ENCODE measurements at regions not wholly inside any gene's neighbourhood (a gene's known extent, or its start where the extent isn't known, plus 50 kb on each side); places are given as distances from the start of the nearest gene placed in this dataset.

DNA sequence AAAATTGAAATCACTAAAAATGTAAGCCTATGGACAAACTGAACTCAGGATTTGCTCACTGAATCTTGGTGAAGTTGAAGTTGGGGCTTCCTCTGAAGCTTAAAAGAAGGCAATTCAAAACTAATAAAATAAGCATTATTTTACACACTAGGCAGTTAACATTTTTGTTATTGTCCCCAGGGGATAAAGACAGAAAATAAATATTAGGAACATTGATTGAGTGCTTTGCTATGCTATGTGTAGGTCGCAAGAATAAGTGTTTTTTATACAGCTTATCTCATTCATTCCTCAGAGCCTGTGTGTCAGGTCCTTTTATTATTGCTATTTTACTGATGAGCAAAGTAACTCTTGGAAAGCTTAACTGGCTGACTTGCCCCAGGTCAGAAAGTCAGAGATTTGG is 82.2 kb downstream of the ZNF608 start:
- no peak for DNase-seq (ENCODE audit: low spot score)

DNA sequence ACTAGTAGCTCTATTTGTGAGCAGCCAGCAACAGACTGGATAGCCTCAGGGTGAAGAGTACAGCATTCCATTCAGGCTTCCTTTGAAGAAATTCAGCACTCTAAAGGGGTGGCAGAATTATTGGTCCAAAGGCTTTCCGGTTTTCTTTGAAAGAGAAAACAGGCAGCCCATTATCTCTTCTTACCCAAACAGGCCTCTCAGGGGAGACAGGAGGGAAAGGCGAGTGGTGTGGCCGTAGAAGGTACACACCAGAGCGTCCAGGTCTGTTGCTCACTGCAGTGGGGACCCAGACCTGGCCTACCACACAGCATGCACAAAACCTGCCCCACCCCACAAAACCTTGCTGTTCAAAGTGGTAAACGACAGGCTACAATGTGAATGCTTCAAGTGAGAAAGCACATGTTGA is 83.3 kb downstream of the ZNF608 start:
- DNase-seq (ENCODE audit: low spot score) = no peak

DNA sequence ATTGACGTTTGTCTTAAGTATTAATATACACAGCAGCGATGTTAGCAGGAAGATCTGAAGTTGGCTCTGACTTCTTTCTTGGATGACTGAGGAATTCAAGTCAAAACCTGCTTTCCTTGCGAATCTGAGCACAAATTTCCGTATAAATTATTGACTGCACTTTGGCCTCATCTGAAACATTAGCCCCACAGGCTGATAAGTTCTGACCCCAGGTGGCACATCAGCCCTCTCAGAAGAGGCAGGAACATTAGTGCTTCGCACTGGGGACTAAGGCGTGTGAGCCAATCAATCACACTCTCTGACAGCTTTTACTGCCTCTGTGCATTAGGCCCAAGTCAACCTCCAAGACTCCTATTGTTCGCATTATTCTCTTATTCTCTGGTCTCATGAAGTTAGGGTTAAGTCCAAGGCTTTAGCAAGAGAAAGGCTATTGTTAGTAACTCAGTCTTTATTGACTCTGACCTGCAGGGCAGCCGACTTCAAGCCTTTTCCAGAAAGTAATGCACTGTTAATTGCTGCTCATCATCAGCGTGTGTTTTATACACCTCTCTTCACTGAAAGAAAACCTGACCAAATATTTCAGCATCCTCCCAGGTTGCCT is 84.2 kb downstream of the ZNF608 start:
- no peak for DNase-seq (ENCODE audit: low spot score)

DNA sequence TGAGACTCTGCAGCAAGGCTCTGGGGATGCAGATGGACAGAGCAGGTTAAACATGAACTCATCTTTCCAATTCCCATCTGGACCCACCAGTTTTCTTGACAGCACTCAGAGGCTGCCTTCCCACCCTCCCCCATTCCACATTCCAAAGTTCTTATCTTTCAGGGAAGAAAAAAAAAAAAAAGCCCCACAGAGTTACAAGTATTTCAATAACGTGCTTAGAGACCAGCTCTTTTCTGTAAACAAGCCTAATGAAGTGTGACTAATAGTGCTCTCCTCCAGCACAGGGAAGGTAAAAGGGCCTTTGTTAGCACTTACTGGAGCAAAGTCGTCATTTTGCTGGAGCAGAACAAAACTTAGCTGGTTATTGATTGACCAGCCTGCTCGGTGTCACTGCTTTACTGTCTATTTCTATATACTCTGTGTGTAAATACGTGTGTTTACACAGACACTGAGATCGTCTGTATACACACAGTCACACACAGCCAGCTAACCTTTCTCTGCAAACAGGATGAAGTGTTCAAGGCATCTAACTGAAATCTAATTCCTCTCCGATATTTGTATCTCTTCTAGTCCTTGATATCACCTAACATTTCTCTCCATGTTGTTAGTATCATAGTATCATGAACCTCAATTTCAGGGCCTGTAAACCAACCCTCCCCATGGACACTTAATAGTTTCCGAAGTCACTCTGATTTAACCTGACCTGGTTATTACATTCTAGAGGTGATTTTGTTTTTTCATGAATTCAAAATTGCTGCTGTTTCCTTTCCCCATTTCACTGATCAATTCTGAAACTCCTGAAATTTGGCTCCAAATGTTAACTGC is 84.9 kb downstream of the ZNF608 start:
- DNase-seq (ENCODE audit: low spot score) = no peak

DNA sequence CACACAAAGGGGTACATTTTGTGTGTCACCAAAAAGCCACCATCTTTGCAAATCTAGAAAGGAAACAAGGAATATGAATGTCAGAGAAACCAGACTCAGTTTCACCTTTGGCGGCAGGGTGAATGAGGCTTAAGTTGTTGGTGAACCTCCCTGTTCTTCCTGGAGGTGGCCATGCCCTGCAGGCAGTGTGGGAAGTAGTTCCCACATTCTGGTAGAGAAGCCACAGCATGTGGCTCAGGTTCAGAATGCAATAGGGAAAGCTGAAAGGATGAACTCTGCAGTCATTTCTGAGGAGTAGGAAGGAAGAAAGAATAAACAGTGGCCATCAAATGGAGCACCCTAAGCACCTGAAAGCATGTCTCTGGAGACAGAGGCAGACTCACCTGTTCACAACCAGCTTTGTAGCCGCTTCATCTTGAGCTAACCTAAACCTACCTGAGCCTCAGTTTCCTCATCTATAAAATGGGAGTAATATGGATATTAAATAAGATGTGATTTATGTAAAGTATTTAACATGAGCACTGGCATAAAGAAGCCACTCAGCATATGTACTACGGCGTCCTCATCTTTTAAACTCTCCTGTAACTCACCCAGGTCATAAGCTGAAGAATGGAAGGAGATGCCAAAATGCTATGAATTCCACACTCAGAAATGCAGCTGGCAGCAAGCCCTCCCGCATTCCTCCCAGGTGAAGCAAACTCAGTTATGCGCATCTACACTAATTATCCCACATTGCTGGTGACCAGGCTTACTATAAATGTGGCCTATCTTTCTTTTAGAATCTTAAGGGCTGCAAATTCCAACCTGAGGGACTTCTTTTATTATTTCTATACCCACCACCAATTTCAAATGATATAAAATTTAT is 86.0 kb downstream of the ZNF608 start:
- no peak for DNase-seq (ENCODE audit: low spot score)

DNA sequence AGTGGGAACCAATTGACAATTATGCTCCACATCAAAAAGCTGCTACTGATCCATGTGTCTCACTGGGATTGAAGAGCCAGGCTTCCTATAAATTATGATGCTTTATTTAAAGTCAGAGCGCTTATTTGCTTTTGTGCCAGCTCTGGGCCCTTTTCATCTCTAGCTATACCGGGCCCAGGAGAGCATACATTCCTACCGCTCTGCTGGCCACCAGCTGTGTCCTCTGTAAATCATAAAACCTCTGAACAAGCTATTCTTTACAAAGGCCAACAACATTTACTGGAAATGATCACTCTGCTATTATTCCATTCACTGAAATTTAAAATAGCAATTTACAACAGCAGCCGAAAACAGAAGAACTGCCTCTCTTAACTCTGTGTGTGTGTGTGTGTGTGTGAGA is 86.6 kb downstream of the ZNF608 start:
- no peak for DNase-seq (ENCODE audit: low spot score)

DNA sequence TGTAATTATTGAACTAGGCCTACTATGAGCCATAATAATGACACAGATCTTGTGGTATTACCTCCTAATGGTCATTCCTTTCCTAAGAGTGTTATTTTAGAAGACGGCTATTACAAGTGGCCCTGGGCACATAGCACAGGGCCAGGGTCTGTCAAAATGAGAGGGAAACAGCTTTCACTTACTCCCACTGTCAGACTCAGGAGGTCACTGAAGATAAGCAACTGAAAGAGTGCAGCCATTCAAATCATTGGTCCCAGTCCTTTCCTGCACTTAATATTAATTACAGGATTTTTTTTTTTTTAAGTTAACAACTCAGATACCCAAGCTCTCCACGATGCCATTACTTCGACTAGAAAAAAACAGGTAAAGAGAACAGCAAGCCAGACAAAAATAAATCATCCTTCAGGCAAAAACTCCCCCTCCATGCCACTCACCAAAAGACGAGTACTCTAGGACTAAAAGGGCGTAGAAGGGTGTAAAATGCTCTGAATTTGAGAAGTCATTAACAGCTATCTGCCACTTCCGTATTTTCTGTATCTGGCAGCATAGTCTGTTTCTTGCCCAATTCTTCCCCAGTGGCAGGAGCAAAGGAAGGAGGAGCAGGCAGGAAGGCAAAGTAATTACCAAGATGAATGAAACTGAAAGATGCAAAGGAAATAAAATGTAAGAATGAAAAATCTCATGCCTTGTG is 87.4 kb downstream of the ZNF608 start:
- no peak for DNase-seq (ENCODE audit: low spot score)

DNA sequence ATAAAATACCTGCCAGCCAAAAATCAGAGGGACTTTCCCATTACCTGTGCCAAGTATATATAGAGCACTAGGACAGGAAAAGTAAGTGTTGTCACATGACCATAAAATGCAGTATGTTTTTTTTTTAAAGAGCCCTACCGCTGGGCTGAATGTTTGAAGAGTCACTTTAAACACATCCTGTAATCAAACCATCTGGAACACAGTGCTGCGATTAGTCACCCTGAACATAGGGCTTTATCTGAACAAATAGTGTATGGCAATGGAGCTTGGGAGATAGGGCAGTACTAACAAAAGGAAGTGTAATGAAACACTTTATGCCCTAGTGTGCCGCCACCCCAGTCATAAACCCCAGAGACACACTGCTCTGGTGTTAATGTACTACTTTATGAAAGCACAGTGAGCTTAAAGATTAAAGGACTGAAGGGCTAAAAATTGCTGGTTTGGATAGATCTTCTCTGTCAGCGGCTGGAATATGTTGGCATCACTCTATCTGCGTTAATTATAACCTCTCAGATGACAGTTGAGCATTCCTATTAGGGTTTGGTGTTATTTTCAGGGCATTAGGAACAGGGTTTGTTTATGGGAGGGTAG is 90.4 kb downstream of the ZNF608 start:
- DNase-seq (ENCODE audit: low spot score) = no peak

DNA sequence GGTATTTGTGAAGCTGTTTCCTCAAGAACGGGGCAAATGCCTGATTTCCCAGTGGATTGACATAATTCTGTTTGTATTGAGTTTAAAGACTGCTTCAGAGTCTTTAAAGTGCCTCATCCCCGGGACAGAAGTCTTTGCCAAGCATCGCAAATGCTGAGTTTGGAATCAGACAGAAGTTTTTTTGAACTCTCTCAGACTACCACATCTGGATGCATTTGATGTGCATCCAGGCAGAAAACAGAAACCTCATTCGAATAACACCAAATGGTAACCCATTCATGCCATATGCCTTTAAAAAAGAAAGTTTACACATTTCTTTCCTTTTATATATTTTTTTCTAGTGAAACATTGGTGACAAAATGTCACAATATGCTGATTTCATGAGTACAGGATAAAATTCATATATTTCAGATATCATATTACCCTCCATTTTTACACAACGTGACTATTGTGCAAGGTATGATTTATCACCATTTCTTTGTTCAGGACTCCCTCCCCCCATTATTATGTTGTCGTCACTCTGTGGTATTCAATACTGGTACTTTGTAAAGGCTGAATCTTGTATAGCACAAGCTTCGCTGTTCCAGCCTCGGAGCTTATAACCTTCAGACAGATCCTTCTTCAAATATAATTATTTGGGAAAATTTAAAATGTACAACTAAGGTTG is 91.1 kb downstream of the ZNF608 start:
- no peak for DNase-seq (ENCODE audit: low spot score)

DNA sequence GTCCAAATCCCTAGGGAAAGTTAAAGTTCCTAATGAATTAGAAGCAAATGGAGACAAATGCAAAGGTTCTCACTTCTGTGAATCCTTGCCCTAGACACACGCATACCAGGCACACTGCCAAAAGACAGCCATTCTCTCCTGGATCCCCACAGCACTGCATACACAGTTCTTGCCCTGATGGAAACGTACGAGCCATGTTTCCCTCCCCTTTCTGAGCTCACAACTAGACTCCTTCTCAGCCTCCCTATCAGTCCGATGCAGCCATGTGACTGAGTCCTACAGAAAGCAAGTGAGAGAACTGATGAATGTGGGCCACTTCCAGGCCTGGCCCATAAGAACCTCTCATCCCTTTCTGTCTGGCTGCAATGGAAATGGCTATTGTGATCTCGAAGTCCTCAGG is 92.0 kb downstream of the ZNF608 start:
- no peak for DNase-seq (ENCODE audit: low spot score)

DNA sequence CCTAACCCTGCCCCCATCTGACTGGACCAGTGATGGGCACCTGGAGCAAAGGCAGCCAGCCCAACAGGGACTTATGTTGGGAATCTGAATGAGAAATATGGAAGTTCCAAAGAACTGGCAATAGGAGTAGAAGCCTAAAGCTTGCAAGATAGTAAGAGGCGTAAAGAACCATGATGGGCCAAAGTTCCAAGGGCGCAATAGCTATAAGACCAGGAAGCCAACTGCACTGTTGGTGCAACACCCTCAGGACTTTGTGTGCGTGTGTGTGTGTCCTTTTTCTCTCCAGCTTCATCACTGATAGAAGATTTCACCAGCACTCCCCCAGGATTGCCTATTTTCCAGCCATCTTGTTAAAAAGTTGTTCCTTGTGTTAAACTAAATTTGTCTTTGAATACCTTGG is 92.8 kb downstream of the ZNF608 start:
- DNase-seq (ENCODE audit: low spot score) = no peak

DNA sequence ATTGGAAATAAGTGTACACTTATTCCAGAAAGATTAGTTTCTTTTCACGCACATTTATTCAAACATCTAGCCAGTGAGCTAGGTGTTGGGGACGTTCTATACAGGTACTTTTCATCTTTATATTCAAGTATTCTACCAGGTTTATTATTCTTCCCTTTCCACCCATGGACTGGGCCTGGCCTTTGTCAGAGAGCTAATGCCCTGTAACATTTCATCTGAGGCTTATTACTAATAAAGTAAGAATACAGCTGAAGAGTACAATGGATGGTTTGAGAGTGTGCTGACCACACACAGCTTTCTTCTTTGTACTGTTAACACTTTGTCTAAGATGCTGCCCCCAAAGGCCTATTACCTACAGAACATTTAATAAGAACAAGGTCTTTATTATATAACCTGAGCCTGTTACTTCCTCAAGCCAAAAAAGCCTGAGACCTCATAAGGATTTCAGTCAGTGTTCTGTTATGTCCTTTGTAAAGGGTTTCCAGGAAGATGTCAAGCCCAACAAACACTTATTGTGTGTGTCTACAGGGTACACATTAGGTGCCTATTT is 93.5 kb downstream of the ZNF608 start:
- no peak for DNase-seq (ENCODE audit: low spot score)

DNA sequence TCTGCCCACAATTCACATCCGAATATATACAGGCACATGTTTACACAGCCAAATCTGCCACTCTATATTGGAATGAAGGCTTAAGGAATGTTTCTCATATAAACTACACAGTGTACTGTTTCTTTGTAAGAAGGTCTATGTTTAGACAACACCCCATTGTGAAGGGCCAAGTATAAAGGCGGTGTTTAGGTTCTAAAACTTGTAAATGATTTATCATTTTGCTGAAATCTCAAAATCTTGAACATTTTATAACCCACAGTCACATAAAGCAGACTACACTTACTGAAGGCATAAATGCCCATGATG is 94.0 kb downstream of the ZNF608 start:
- DNase-seq (ENCODE audit: low spot score) = no peak

DNA sequence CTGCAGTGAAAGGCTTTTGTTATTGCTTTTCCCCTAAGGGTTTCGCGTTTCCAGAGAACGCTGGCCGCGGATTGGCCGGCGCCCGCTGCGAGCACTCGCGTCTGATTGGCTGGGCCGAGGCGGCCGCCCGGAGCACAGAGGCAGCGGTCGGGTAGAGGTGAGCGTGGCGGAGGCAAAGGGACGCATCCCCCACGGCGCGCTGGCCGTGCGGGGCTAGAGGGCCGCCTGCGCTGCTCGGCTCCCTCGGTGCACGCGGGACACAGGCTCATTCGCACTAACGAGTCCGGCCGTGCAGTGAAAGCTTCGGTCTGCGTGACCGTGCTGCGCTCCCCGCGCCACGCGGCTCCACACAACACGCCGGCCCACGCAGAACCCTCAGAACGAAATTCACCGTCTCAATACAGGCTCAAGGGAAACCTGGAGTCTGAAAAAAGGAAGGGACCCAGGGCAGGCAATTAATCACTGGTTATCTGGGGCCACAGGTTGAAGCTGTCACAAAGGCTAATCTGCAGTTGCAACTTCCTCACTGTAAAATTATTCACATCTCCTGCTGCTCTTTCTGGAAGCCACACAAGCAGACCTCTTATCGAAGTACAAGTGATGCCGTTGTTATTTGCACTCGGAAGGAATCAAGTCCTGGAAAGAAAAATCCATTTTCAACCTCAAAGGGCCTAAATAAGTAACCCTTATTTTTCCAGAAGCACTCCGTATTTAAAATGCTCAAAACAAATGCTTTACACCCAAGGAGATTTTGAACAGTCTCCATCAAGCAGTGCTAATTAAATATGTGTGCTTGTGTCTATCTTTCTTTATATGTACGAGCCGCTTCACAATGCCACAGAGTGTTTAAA is 94.6 kb downstream of the ZNF608 start:
- DNase-seq (ENCODE audit: low spot score) = peak; percentile 93

DNA sequence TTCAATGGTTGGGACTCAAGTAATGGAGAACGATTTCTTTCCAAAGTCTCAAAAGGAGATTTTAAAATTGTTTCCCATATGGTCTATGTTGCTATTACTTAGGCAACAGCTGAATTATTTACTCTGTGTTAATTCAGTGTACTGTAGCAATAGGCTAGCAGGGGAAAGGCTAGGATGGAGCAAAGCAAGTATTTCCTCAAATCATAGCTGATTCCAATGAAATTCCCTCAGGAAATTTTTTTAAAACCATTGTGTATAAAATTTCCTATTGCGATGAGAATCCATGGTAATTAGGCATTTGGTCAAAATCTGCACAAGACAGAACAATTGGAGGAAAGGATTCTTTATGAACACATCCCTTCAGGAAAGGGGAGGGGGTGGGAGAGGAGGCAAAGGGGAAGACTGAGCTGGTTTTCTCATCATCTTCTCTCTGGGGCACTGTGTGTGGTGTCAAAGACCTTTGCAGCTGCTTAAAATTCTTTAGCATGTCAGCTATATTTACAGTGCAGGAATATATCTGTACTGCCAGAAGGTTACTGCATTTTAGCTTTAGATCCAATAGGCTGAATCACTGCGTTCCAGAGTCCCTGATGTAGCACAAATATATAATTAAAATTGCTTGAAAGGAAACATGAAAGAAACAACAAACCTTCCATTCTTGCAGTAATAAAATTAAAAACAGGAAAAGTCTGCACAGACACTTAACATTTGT is 95.3 kb downstream of the ZNF608 start:
- no peak for DNase-seq (ENCODE audit: low spot score)

DNA sequence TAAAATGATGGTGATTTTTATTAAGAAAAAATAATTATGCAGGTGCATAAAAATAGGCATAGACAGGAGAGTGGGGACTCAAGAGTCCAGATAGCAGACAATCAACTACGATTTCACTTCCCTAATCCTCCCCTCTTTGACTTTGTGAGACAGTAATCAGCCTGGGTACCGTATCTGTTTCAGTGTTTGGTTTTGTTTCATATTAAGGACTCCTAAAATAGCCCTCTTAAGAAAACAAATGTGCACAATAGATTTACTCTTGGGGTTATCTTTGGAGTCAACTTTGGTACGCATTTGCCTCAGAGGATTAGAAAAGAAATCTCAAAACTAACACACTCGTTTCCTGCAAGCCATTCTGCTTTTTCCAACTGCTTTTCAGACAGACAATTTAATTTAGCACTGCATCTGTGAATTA is 96.3 kb downstream of the ZNF608 start:
- DNase-seq (ENCODE audit: low spot score) = no peak

DNA sequence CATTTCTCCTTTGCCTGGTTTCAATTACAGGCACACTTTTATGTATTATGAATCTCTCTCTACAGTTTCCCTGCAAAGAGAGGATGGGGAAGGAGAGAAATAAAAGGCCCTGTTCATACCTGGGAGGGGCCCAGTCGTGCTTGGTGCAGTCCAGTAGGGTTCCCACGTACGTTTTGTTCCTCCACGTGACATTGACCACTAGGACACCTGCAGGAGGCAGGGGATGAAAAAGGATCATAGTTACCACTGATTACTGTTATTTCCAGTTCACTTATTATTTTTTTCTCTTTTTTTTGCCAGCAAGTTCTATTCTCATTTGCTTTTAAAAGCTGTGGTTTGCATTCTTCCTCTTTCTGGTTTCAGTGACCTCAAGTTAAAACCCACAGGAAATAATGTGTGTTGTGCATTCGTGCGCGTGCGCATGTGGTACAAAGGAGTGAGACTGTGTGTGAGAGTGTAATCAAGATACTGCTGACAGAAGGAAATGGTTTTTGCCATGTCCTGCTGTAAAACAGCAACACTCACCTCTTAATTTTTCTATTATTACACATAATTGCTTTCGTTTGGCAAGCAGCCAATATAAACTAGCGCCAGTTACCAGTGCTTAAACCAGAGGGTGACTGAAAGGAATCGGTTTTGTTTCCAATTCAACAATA is 96.8 kb downstream of the ZNF608 start:
- DNase-seq (ENCODE audit: low spot score) = peak; percentile 69

DNA sequence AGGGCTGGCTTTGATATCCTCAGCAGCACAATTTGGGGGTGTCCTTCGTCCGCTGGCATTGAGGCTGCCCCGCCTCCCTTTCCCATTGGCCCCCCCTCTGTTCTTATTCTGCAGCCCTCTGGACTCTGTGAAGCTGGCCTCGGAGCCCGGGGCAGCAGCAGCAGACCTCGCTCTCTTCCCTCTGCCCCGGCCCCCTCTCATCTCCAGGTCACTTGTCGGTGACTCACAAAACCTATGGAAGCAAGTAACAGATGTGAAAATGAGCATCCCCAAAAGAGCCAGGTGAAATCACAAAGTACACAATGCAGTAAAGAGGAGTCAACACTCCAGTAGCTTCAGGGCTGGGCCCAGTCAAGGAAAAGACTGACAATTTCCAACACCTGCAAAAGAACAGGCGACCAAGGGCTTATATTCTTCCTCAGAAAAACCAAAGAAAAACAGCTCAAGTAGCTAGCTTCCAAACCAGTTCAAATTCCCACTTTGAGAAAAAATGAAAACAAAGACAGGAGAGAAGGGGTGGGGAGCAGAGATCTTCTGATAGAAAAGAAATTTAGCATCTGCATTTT is 97.5 kb downstream of the ZNF608 start:
- DNase-seq (ENCODE audit: low spot score) = no peak

DNA sequence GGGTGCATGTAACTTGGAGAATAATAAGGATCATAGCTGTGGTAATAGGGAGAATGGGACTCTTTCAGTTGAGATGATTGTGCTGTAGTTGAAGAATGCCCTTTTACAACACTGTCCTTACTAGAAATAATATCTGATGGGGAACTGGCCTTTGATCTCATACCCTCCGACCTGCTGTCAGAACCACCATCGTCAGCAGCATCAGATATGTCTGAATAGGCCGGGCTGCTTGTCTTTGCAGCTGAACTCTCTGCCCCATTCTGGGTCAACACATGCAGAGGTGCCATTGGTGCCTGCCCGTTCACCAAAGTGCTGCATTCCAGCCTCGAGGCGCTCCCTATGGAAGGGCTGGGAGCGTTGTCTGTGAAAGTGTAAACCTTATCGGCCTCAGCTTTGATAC is 99.1 kb downstream of the ZNF608 start:
- DNase-seq (ENCODE audit: low spot score) = no peak

All from Ammon's horn (tissue), 1 donor.